KOPT-K1 (cell line): ENCODE measurements at regions not wholly inside any gene's neighbourhood (a gene's known extent, or its start where the extent isn't known, plus 50 kb on each side); places are given as distances from the start of the nearest gene placed in this dataset.

Source experiments
- H3K27ac ChIP-seq: fragments of 200-600 bp; sonication (generic); 2 replicates; pipeline ENCODE4 v1.5.1; 2016; ENCODE audit warnings: antibody characterized with exemption, mild to moderate bottlenecking, low read depth, low read length; ENCODE audit not compliant: poor library complexity, severe bottlenecking
- H3K36me3 ChIP-seq: fragments of 200-600 bp; sonication (generic); 2 replicates; pipeline ENCODE4 v1.5.1; 2017; ENCODE audit warnings: antibody characterized with exemption, mild to moderate bottlenecking, low read length, moderate library complexity; ENCODE audit not compliant: insufficient read depth
- H3K9me3 ChIP-seq: fragments of 200-600 bp; sonication (generic); 2 replicates; pipeline ENCODE4 v1.5.1; 2017; ENCODE audit warnings: antibody characterized with exemption, low read length, mild to moderate bottlenecking; ENCODE audit not compliant: insufficient read depth, poor library complexity, severe bottlenecking

GRCh38 chr19:30144242-30144758, 202.3 kb downstream of the URI1 start:
- Histone ChIP-seq H3K36me3 (no peaks in the 10 kb centered on the region), H3K9me3 (no peaks in the 10 kb centered on the region), H3K27ac (no peak overlapping the region)

- no peaks in the 10 kb centered on the region for H3K9me3 ChIP-seq
- H3K27ac ChIP-seq, result no peak overlapping the region
- H3K36me3 ChIP-seq, result no peaks in the 10 kb centered on the region
Measured at GRCh38 chr19:30144802-30145201, 202.8 kb downstream of the URI1 start.

GRCh38 chr19:30145467-30145866, 203.4 kb downstream of the URI1 start:
- H3K27ac ChIP-seq, result no peak overlapping the region
- H3K36me3 ChIP-seq, result no peaks in the 10 kb centered on the region
- no peaks in the 10 kb centered on the region for H3K9me3 ChIP-seq

GRCh38 chr19:30146346-30146745, 204.3 kb downstream of the URI1 start:
- Histone ChIP-seq H3K27ac (no peak overlapping the region), H3K36me3 (no peaks in the 10 kb centered on the region), H3K9me3 (no peaks in the 10 kb centered on the region)

GRCh38 chr19:30148039-30148790, 206.2 kb downstream of the URI1 start:
- no peak overlapping the region for H3K27ac ChIP-seq
- no peaks in the 10 kb centered on the region for H3K36me3 ChIP-seq
- no peaks in the 10 kb centered on the region for H3K9me3 ChIP-seq

GRCh38 chr19:30148803-30149202, 206.8 kb downstream of the URI1 start:
- no peak overlapping the region for H3K27ac ChIP-seq
- H3K9me3 ChIP-seq, result no peaks in the 10 kb centered on the region
- H3K36me3 ChIP-seq, result no peaks in the 10 kb centered on the region

- no peaks in the 10 kb centered on the region for H3K9me3 ChIP-seq
- no peak overlapping the region for H3K27ac ChIP-seq
- no peaks in the 10 kb centered on the region for H3K36me3 ChIP-seq
Measured at GRCh38 chr19:30149300-30149699, 207.3 kb downstream of the URI1 start.

GRCh38 chr19:30150626-30151025, 208.6 kb downstream of the URI1 start:
- no peaks in the 10 kb centered on the region for H3K36me3 ChIP-seq
- H3K9me3 ChIP-seq, result no peaks in the 10 kb centered on the region
- H3K27ac ChIP-seq, result no peak overlapping the region

GRCh38 chr19:30151081-30151480, 209.0 kb downstream of the URI1 start:
- no peaks in the 10 kb centered on the region for H3K36me3 ChIP-seq
- no peak overlapping the region for H3K27ac ChIP-seq
- no peaks in the 10 kb centered on the region for H3K9me3 ChIP-seq

GRCh38 chr19:30152510-30153291, 210.7 kb downstream of the URI1 start:
- Histone ChIP-seq H3K36me3 (no peaks in the 10 kb centered on the region), H3K9me3 (no peaks in the 10 kb centered on the region), H3K27ac (no peak overlapping the region)

GRCh38 chr19:30153326-30154210, 211.5 kb downstream of the URI1 start:
- H3K36me3 ChIP-seq, result no peaks in the 10 kb centered on the region
- H3K27ac ChIP-seq, result no peak overlapping the region
- no peaks in the 10 kb centered on the region for H3K9me3 ChIP-seq

GRCh38 chr19:30154410-30154809, 212.4 kb downstream of the URI1 start:
- no peaks in the 10 kb centered on the region for H3K36me3 ChIP-seq
- H3K27ac ChIP-seq, result no peak overlapping the region
- H3K9me3 ChIP-seq, result no peaks in the 10 kb centered on the region

- no peaks in the 10 kb centered on the region for H3K9me3 ChIP-seq
- H3K36me3 ChIP-seq, result no peaks in the 10 kb centered on the region
- H3K27ac ChIP-seq, result no peak overlapping the region
Measured at GRCh38 chr19:30155381-30156200, 213.6 kb downstream of the URI1 start.

- Histone ChIP-seq H3K27ac (no peak overlapping the region), H3K36me3 (no peaks in the 10 kb centered on the region), H3K9me3 (no peaks in the 10 kb centered on the region)
Measured at GRCh38 chr19:30156646-30157045, 214.6 kb downstream of the URI1 start.
